GM12878 (cell line): ENCODE measurements at regions not wholly inside any gene's neighbourhood (a gene's known extent, or its start where the extent isn't known, plus 50 kb on each side); places are given as distances from the start of the nearest gene placed in this dataset.

Source experiments
- ATAC-seq: fragments of 200-7000 bp; cut with Tn5 transposase; 3 replicates; pipeline ENCODE4 v1.9.1; 2020; ENCODE audit warnings: mild to moderate bottlenecking, moderate library complexity
- BruUV-seq: library from RNA; stranded (reverse); fragments of 400-500 nt; replicated peaks from 2 replicates; lab custom pipeline; 2021; lab: Mats Ljungman, UMichigan
- CTCF ChIA-PET: fragments of 300-600 bp; sonication (Branson Sonifier 250); formaldehyde crosslinking; extraction: SDS; loops from one replicate; lab custom pipeline; 2021; ENCODE audit warnings: inconsistent platforms; lab: Yijun Ruan, JAX
- POLR2A ChIA-PET: fragments of 350-600 bp; formaldehyde crosslinking; extraction: SDS; loops from one replicate; lab custom pipeline; 2021; ENCODE audit warnings: inconsistent platforms; lab: Charles Lee
- RAD21 ChIA-PET: fragments of 300-600 bp; sonication (Branson Sonifier 250); formaldehyde crosslinking; loops from one replicate; lab custom pipeline; 2023; ENCODE audit warnings: antibody characterized with exemption; ENCODE audit not compliant: unreplicated experiment; lab: Charles Lee
- SMC1A ChIA-PET: fragments of 300-600 bp; sonication (Branson Sonifier 250); formaldehyde crosslinking; loops from one replicate; lab custom pipeline; 2023; ENCODE audit not compliant: unreplicated experiment, uncharacterized antibody; lab: Charles Lee
- DNase-seq: peaks from one replicate; pipeline ENCODE4 v3.0.0-alpha.2; 2011; ENCODE audit warnings: low read depth, low spot score
- FAIRE-seq: peaks from 3 replicates; lab custom pipeline; 2011; peaks lifted over from hg19 to GRCh38; lab: Jason Lieb, UNC
- H2AFZ ChIP-seq: 2 replicates; pipeline ENCODE4 v1.6.0; 2011; ENCODE audit warnings: low read depth, low read length, control low read depth; ENCODE audit not compliant: control insufficient read depth
- H3K27ac ChIP-seq: 2 replicates; pipeline ENCODE4 v1.5.1; 2011; ENCODE audit warnings: control low read depth; ENCODE audit not compliant: control insufficient read depth, insufficient read depth
- H3K27me3 ChIP-seq, 2 experiments: replicated peaks in 1 of 2; 2 replicates each; pipeline versions ENCODE4 v1.6.0 to v1.6.1; 2011; ENCODE audit warnings: low read length in 1 of 2; ENCODE audit not compliant: control insufficient read depth in 2 of 2, insufficient read depth in 2 of 2
- H3K36me3 ChIP-seq, 2 experiments: 2 replicates each; pipeline ENCODE4 v1.5.1; 2011; ENCODE audit warnings: low read length in 1 of 2; ENCODE audit not compliant: control insufficient read depth in 2 of 2, insufficient read depth in 2 of 2
- H3K4me1 ChIP-seq: 2 replicates; pipeline ENCODE4 v1.6.1; 2011; ENCODE audit warnings: mild to moderate bottlenecking, low read length, moderate library complexity, mixed read lengths; ENCODE audit not compliant: control insufficient read depth, insufficient read depth
- H3K4me2 ChIP-seq: 2 replicates; pipeline ENCODE4 v1.6.0; 2011; ENCODE audit warnings: control low read depth; ENCODE audit not compliant: control insufficient read depth, insufficient read depth
- H3K4me3 ChIP-seq: fragments of 200-600 bp; sonication (generic); 2 replicates; pipeline ENCODE4 v1.5.1; 2016
- H3K79me2 ChIP-seq: 2 replicates; pipeline ENCODE4 v1.6.0; 2011; ENCODE audit warnings: low read length; ENCODE audit not compliant: control insufficient read depth, insufficient read depth
- H3K9ac ChIP-seq: 2 replicates; pipeline ENCODE4 v1.8.0; 2011; ENCODE audit warnings: low read length, control low read depth, mixed read lengths; ENCODE audit not compliant: control insufficient read depth, insufficient read depth
- H3K9me3 ChIP-seq: replicated peaks from 3 replicates; pipeline ENCODE4 v1.5.1; 2011; ENCODE audit warnings: mild to moderate bottlenecking, low read length; ENCODE audit not compliant: control insufficient read depth, insufficient read depth
- H4K20me1 ChIP-seq: 2 replicates; pipeline ENCODE4 v1.6.0; 2011; ENCODE audit not compliant: control insufficient read depth, insufficient read depth
- ASH2L ChIP-seq: fragments of 300-600, 200-600 bp; sonication (generic); IDR thresholded peaks from 2 replicates; pipeline ENCODE4 v1.6.1; 2017; ENCODE audit warnings: low read depth, mild to moderate bottlenecking, borderline replicate concordance
- BCL11A ChIP-seq: IDR thresholded peaks from 2 replicates; pipeline ENCODE4 v1.6.1; 2011; ENCODE audit warnings: low read depth, low read length
- MAX ChIP-seq: IDR thresholded peaks from 2 replicates; pipeline ENCODE4 v1.6.1; 2012; ENCODE audit warnings: low read depth, low read length, improper control_type of control experiment
- PAX8 ChIP-seq: fragments of 450-650 bp; IDR thresholded peaks from 2 replicates; pipeline ENCODE4 v1.6.1; 2017; ENCODE audit warnings: mild to moderate bottlenecking, moderate library complexity
- PRDM15 ChIP-seq: fragments of 450-650 bp; formaldehyde crosslinking; IDR thresholded peaks from 2 replicates; pipeline ENCODE4 v1.4.0; 2020; ENCODE audit warnings: mild to moderate bottlenecking, moderate library complexity
- RELA ChIP-seq: fragments of 450-650 bp; IDR thresholded peaks from 2 replicates; pipeline ENCODE4 v1.8.0; 2014; ENCODE audit warnings: borderline replicate concordance; ENCODE audit not compliant: partially characterized antibody
- SPI1 ChIP-seq: IDR thresholded peaks from 2 replicates; pipeline ENCODE4 v1.6.1; 2011; ENCODE audit warnings: low read depth, mild to moderate bottlenecking, low read length, moderate library complexity, borderline replicate concordance; ENCODE audit not compliant: insufficient read depth
- SREBF1 ChIP-seq: IDR thresholded peaks from 2 replicates; pipeline ENCODE4 v1.6.1; 2012; ENCODE audit warnings: mild to moderate bottlenecking, low read length
- TARDBP ChIP-seq: IDR thresholded peaks from 2 replicates; pipeline ENCODE4 v1.6.1; 2016; ENCODE audit warnings: borderline replicate concordance
- WGBS: methylation state at CpG from one replicate; pipeline ENCODE4 v1.1.6; 2016; ENCODE audit warnings: low lambda C conversion rate; ENCODE audit not compliant: insufficient replicate concordance, insufficient coverage; ENCODE audit errors: missing lambda C conversion rate; 5-methylcytosine and 5-hydroxymethylcytosine counted together
- in situ Hi-C: fragments of 300-500 bp; cut with MboI; formaldehyde crosslinking; loops from 9 replicates; pipeline ENCODE4 v1.14.3; 2018; ENCODE audit warnings: mixed read lengths
- intact Hi-C: fragments of 100-400 bp; cut with micrococcal nuclease; formaldehyde crosslinking; loops from one replicate; pipeline ENCODE4 v1.14.2; 2022; ENCODE audit not compliant: unreplicated experiment

- DNase-seq (no peak), ATAC-seq (no peak), FAIRE-seq (no peak)
- Histone ChIP-seq H3K36me3 (no peaks in the 10 kb centered on the region; a peak in 1 of 4 replicates), H3K9me3 (no peaks in the 10 kb centered on the region), H3K79me2 (no peaks in the 10 kb centered on the region), H3K4me1 (no peaks in the 10 kb centered on the region), H3K27ac (no peak overlapping the region), H3K4me2 (no peak overlapping the region), H4K20me1 (no peaks in the 10 kb centered on the region), H3K9ac (no peak overlapping the region), H3K4me3 (no peak overlapping the region), H2AFZ (no peak overlapping the region), H3K27me3 (0 out of 4 replicates have a peak, but pooled peaks cover 0 to 1% of the 10 kb centered on the region in 2 experiments)
- ChIA-PET SMC1A (interaction anchor here (1.0 to 2.3 kb wide), 2 partner anchors 90 to 120 kb away, joined by 3 to 8 read pairs; no protein-coding TSS in a partner anchor), CTCF (interaction anchor here (0.6 to 1.8 kb wide), 2 partner anchors 122 to 469 kb away, joined by 3 to 7 read pairs; no protein-coding TSS in a partner anchor), RAD21 (no interaction called here), POLR2A (no interaction called here)
- TF ChIP-seq TARDBP (no peak), PRDM15 (no peak), SREBF1 (no peak), RELA (no peak), MAX (no peak), ASH2L (no peak), SPI1 (no peak), PAX8 (no peak), BCL11A (no peak)
- intact Hi-C loops = no loop called here
- BruUV-seq = no TSS peak
- in situ Hi-C loops = no loop called here
- 13% methylated on average over 3 of the region's 3 CpGs for WGBS
Observed at GRCh38 chr1:81671038-81671437, 129.7 kb upstream of the ADGRL2 start.
